ENCODE measurements at regions not wholly inside any gene's neighbourhood (a gene's known extent, or its start where the extent isn't known, plus 50 kb on each side); places are given as distances from the start of the nearest gene placed in this dataset.

GRCh38 chr10:21150166-21150565 is 253.1 kb upstream of the NEBL start:
- no peak overlapping the region for H3K4ac ChIP-seq (replicated peaks; ENCODE audit: insufficient read length, low read depth, low read length)
- DNase-seq (ENCODE audit: low read depth in 1 of 2, low spot score in 2 of 2): no peak
- H3K4me3 ChIP-seq (ENCODE audit: extremely low read depth in 1 of 4, insufficient read depth in 2 of 4, low read depth in 3 of 4, low read length in 4 of 4): no peak overlapping the region
- H3K9me3 ChIP-seq (ENCODE audit: insufficient read depth in 2 of 2, low read depth in 1 of 2, low read length in 1 of 2): no peaks in the 10 kb centered on the region
- H3K79me1 ChIP-seq (ENCODE audit: low read depth, low read length): peaks cover 2% of the 10 kb centered on the region; the same call in 1 of the 2 replicates
- H2AK5ac ChIP-seq (ENCODE audit: low read depth, low read length): no peak overlapping the region
- H4K20me1 ChIP-seq (replicated peaks in 1 of 2; ENCODE audit: control insufficient read depth in 1 of 2, insufficient read depth in 2 of 2, low read length in 2 of 2): no peaks in the 10 kb centered on the region
- no peak overlapping the region for H2BK120ac ChIP-seq (replicated peaks; ENCODE audit: low read depth, low read length)
- peaks cover 0 to 10% (median 7%) of the 10 kb centered on the region in 4 experiments; a peak in 5 of 7 replicates for H3K4me1 ChIP-seq (replicated peaks in 1 of 4; ENCODE audit: control insufficient read depth in 3 of 4, insufficient read depth in 4 of 4, low read length in 3 of 4)
- no peaks in the 10 kb centered on the region for H3K36me3 ChIP-seq (ENCODE audit: control insufficient read depth in 2 of 4, insufficient read depth in 4 of 4, low read length in 3 of 4)
- no peak for TF ChIP-seq TAF1 (IDR thresholded peaks at IDR 0.05; ENCODE audit: low read depth, low read length)
- TF ChIP-seq RAD21 (IDR thresholded peaks at IDR 0.05 in 1 of 2, conservative IDR thresholded peaks at IDR 0.05 in 1 of 2; ENCODE audit: low read depth in 2 of 2, low read length in 2 of 2): no peak
- TF ChIP-seq SRF (IDR thresholded peaks at IDR 0.05; ENCODE audit: low read depth, low read length): no peak
- TF ChIP-seq BCL11A (IDR thresholded peaks at IDR 0.05; ENCODE audit: low read depth in 2 of 2, low read length in 2 of 2): no peak
- TF ChIP-seq YY1 (IDR thresholded peaks at IDR 0.05; ENCODE audit: low read depth, low read length): no peak
- TF ChIP-seq KDM1A (IDR thresholded peaks at IDR 0.05; ENCODE audit: borderline replicate concordance, low read length): no peak
- no peak for TF ChIP-seq TBP (IDR thresholded peaks at IDR 0.05; ENCODE audit: low read depth, low read length)
- TF ChIP-seq ATF2 (IDR thresholded peaks at IDR 0.05; ENCODE audit: low read length): no peak
- TF ChIP-seq RXRA (IDR thresholded peaks at IDR 0.05; ENCODE audit: insufficient read depth, low read depth, low read length): no peak
- FAIRE-seq: no peak
- H3K27ac ChIP-seq (ENCODE audit: low read depth, low read length): no peak overlapping the region
- H3K27me3 ChIP-seq (replicated peaks in 1 of 4; ENCODE audit: control insufficient read depth in 3 of 4, extremely low read depth in 1 of 4, insufficient read depth in 3 of 4, low read length in 3 of 4): no peaks in the 10 kb centered on the region
- H3K9ac ChIP-seq (replicated peaks in 1 of 4; ENCODE audit: extremely low read depth in 1 of 4, low read depth in 3 of 4, low read length in 3 of 4): no peak overlapping the region
- no peaks in the 10 kb centered on the region for H3K23me2 ChIP-seq (ENCODE audit: low read depth, low read length)
- H2BK5ac ChIP-seq (ENCODE audit: low read depth, low read length): no peak overlapping the region
- no peak overlapping the region for H4K8ac ChIP-seq (ENCODE audit: extremely low read depth, insufficient read depth, low read length)
- H4K5ac ChIP-seq (ENCODE audit: insufficient read length, low read depth, low read length): no peak overlapping the region
- no peak overlapping the region for H3K4me2 ChIP-seq (ENCODE audit: insufficient read depth in 1 of 2, low read depth in 2 of 2, low read length in 2 of 2)
- no peak overlapping the region for H2BK12ac ChIP-seq (ENCODE audit: low read depth, low read length)
- H2BK15ac ChIP-seq (ENCODE audit: low read length): no peak overlapping the region
- H3K14ac ChIP-seq (ENCODE audit: insufficient read length): no peak overlapping the region
- H3K56ac ChIP-seq (replicated peaks; ENCODE audit: insufficient read length, low read depth, low read length): no peak overlapping the region
- ChIA-PET POLR2A (ENCODE audit: partially characterized antibody) (interaction anchor here (1.1 to 1.2 kb wide), 2 partner anchors 10 to 11 kb away, joined by 3 to 4 read pairs; no protein-coding TSS in a partner anchor), CTCF (ENCODE audit: partially characterized antibody) (no interaction called here)
- no peaks in the 10 kb centered on the region; a peak in 2 of 4 replicates for H3K79me2 ChIP-seq (ENCODE audit: control insufficient read depth in 1 of 2, insufficient read depth in 2 of 2, low read length in 2 of 2)
- H2AFZ ChIP-seq (ENCODE audit: low read length): no peak overlapping the region
- H3K18ac ChIP-seq (ENCODE audit: extremely low read depth, low read length): no peak overlapping the region
- H2BK20ac ChIP-seq (ENCODE audit: low read length): no peak overlapping the region
- no peak overlapping the region for H3K23ac ChIP-seq (ENCODE audit: insufficient read length)
- no peak overlapping the region for H4K91ac ChIP-seq (replicated peaks; ENCODE audit: insufficient read length, low read length)
- 97% methylated on average over 5 of the region's 5 CpGs; no CpG with 5 or more reads in 1 of the 2 experiments for WGBS, 2 experiments (ENCODE audit: extremely low coverage in 1 of 2, insufficient coverage in 1 of 2, insufficient read length in 1 of 2, insufficient replicate concordance in 2 of 2, low coverage in 1 of 2, low lambda C conversion rate in 2 of 2, missing lambda C conversion rate in 1 of 2)
